Neuron (in vitro differentiated cells): ENCODE measurements at regions not wholly inside any gene's neighbourhood (a gene's known extent, or its start where the extent isn't known, plus 50 kb on each side); places are given as distances from the start of the nearest gene placed in this dataset.

Source experiments
- H2AFZ ChIP-seq: one replicate; pipeline ENCODE4 v1.6.1; 2013; ENCODE audit warnings: low read depth, mild to moderate bottlenecking, inconsistent platforms, low read length, moderate library complexity
- H3K27me3 ChIP-seq: one replicate; pipeline ENCODE4 v1.6.1; 2013; ENCODE audit warnings: low read length; ENCODE audit not compliant: insufficient read depth
- H3K36me3 ChIP-seq: one replicate; pipeline ENCODE4 v1.6.1; 2013; ENCODE audit warnings: low read length; ENCODE audit not compliant: insufficient read depth
- H3K4me1 ChIP-seq: one replicate; pipeline ENCODE4 v1.6.1; 2013; ENCODE audit warnings: low read length; ENCODE audit not compliant: insufficient read depth
- H3K4me3 ChIP-seq: 2 replicates; pipeline ENCODE4 v1.5.1; 2013; ENCODE audit warnings: mild to moderate bottlenecking, low read length, moderate library complexity
- H3K9me3 ChIP-seq: one replicate; pipeline ENCODE4 v1.6.1; 2013; ENCODE audit warnings: low read length

- H3K36me3 ChIP-seq = no peaks in the 10 kb centered on the region
- no peak overlapping the region for H2AFZ ChIP-seq
- peaks cover 6% of the 10 kb centered on the region for H3K4me1 ChIP-seq
- H3K9me3 ChIP-seq = no peaks in the 10 kb centered on the region
- no peak overlapping the region for H3K4me3 ChIP-seq
- no peaks in the 10 kb centered on the region for H3K27me3 ChIP-seq
Measured at GRCh38 chr15:62777671-62778070, 264.9 kb upstream of the TPM1 start.

GRCh38 chr15:62779036-62779770 lies 263.3 kb upstream of the TPM1 start:
- Histone ChIP-seq H3K9me3 (no peaks in the 10 kb centered on the region), H3K36me3 (no peaks in the 10 kb centered on the region), H3K27me3 (no peaks in the 10 kb centered on the region), H3K4me1 (peaks cover 9% of the 10 kb centered on the region), H2AFZ (no peak overlapping the region), H3K4me3 (no peak overlapping the region)

- H3K9me3 ChIP-seq = no peaks in the 10 kb centered on the region
- no peaks in the 10 kb centered on the region for H3K27me3 ChIP-seq
- H3K4me3 ChIP-seq = no peak overlapping the region
- no peak overlapping the region for H2AFZ ChIP-seq
- peaks cover 9% of the 10 kb centered on the region for H3K4me1 ChIP-seq
- no peaks in the 10 kb centered on the region for H3K36me3 ChIP-seq
Measured at GRCh38 chr15:62779899-62780298, 262.6 kb upstream of the TPM1 start.

GRCh38 chr15:62781081-62781497 lies 261.5 kb upstream of the TPM1 start:
- H3K9me3 ChIP-seq = no peaks in the 10 kb centered on the region
- H3K4me3 ChIP-seq = no peak overlapping the region
- H3K36me3 ChIP-seq = no peaks in the 10 kb centered on the region
- no peak overlapping the region for H2AFZ ChIP-seq
- peaks cover 16% of the 10 kb centered on the region for H3K4me1 ChIP-seq
- no peaks in the 10 kb centered on the region for H3K27me3 ChIP-seq

GRCh38 chr15:62782071-62782841 lies 260.3 kb upstream of the TPM1 start:
- H3K4me1 ChIP-seq = peaks cover 21% of the 10 kb centered on the region
- H3K9me3 ChIP-seq = no peaks in the 10 kb centered on the region
- no peaks in the 10 kb centered on the region for H3K36me3 ChIP-seq
- no peak overlapping the region for H3K4me3 ChIP-seq
- no peak overlapping the region for H2AFZ ChIP-seq
- H3K27me3 ChIP-seq = no peaks in the 10 kb centered on the region

GRCh38 chr15:62782896-62783295 lies 259.7 kb upstream of the TPM1 start:
- H3K27me3 ChIP-seq = no peaks in the 10 kb centered on the region
- H3K4me3 ChIP-seq = no peak overlapping the region
- H2AFZ ChIP-seq = no peak overlapping the region
- no peaks in the 10 kb centered on the region for H3K36me3 ChIP-seq
- H3K9me3 ChIP-seq = no peaks in the 10 kb centered on the region
- peaks cover 21% of the 10 kb centered on the region for H3K4me1 ChIP-seq

GRCh38 chr15:62783303-62783957 lies 259.1 kb upstream of the TPM1 start:
- Histone ChIP-seq H3K36me3 (no peaks in the 10 kb centered on the region), H2AFZ (no peak overlapping the region), H3K4me3 (no peak overlapping the region), H3K9me3 (no peaks in the 10 kb centered on the region), H3K4me1 (peaks cover 21% of the 10 kb centered on the region), H3K27me3 (no peaks in the 10 kb centered on the region)

- Histone ChIP-seq H3K4me1 (peaks cover 21% of the 10 kb centered on the region), H3K4me3 (no peak overlapping the region), H3K36me3 (no peaks in the 10 kb centered on the region), H3K9me3 (no peaks in the 10 kb centered on the region), H3K27me3 (no peaks in the 10 kb centered on the region), H2AFZ (no peak overlapping the region)
Measured at GRCh38 chr15:62785881-62786828, 256.4 kb upstream of the TPM1 start.

GRCh38 chr15:62787401-62787800 lies 255.1 kb upstream of the TPM1 start:
- no peaks in the 10 kb centered on the region for H3K36me3 ChIP-seq
- H2AFZ ChIP-seq = no peak overlapping the region
- H3K4me1 ChIP-seq = peaks cover 18% of the 10 kb centered on the region
- no peaks in the 10 kb centered on the region for H3K27me3 ChIP-seq
- H3K4me3 ChIP-seq = no peak overlapping the region
- no peaks in the 10 kb centered on the region for H3K9me3 ChIP-seq

- no peaks in the 10 kb centered on the region for H3K27me3 ChIP-seq
Measured at GRCh38 chr15:62788224-62788623, 254.3 kb upstream of the TPM1 start.

GRCh38 chr15:62790546-62790945 lies 252.0 kb upstream of the TPM1 start:
- H3K4me3 ChIP-seq = no peak overlapping the region
- H3K36me3 ChIP-seq = no peaks in the 10 kb centered on the region
- no peak overlapping the region for H2AFZ ChIP-seq

More at GRCh38 chr15:62788224-62788623, 254.3 kb upstream of the TPM1 start:
- no peak overlapping the region for H3K4me3 ChIP-seq
- peaks cover 13% of the 10 kb centered on the region for H3K4me1 ChIP-seq
- no peaks in the 10 kb centered on the region for H3K36me3 ChIP-seq
- H2AFZ ChIP-seq = no peak overlapping the region
- no peaks in the 10 kb centered on the region for H3K9me3 ChIP-seq

GRCh38 chr15:62791694-62792093 lies 250.9 kb upstream of the TPM1 start:
- Histone ChIP-seq H3K27me3 (no peaks in the 10 kb centered on the region), H3K4me3 (no peak overlapping the region), H2AFZ (no peak overlapping the region), H3K9me3 (no peaks in the 10 kb centered on the region), H3K4me1 (no peaks in the 10 kb centered on the region), H3K36me3 (no peaks in the 10 kb centered on the region)

More at GRCh38 chr15:62790546-62790945, 252.0 kb upstream of the TPM1 start:
- H3K9me3 ChIP-seq = no peaks in the 10 kb centered on the region
- no peaks in the 10 kb centered on the region for H3K27me3 ChIP-seq
- peaks cover 11% of the 10 kb centered on the region for H3K4me1 ChIP-seq
